ENCODE measurements at regions not wholly inside any gene's neighbourhood (a gene's known extent, or its start where the extent isn't known, plus 50 kb on each side); places are given as distances from the start of the nearest gene placed in this dataset.
A peak's percentile ranks its signal among the peaks of the same experiment; 100 is the strongest.

- DNase-seq, result no peak
- peaks cover 0 to 10% (median 6%) of the 10 kb centered on the region in 8 donors for H3K9me3 Mint-ChIP-seq
- Histone ChIP-seq H3K36me3 (ENCODE audit: insufficient read depth, low read length) (no peaks in the 10 kb centered on the region), H3K4me3 (ENCODE audit: low read length in 2 of 2) (no peak overlapping the region), H3K9me3 (ENCODE audit: control insufficient read depth in 1 of 2, low read length in 2 of 2) (no peaks in the 10 kb centered on the region), H3K4me1 (ENCODE audit: insufficient read depth, low read length) (no peaks in the 10 kb centered on the region), H3K27ac (ENCODE audit: low read depth, low read length) (no peak overlapping the region), H3K27me3 (ENCODE audit: insufficient read depth, low read length) (no peaks in the 10 kb centered on the region)
- no peaks in the 10 kb centered on the region for H3K36me3 Mint-ChIP-seq
- ChIA-PET CTCF (ENCODE audit: partially characterized antibody) (no interaction called here), POLR2A (ENCODE audit: partially characterized antibody) (no interaction called here)
- H3K4me3 Mint-ChIP-seq, result no peak overlapping the region
- no peaks in the 10 kb centered on the region for H3K4me1 Mint-ChIP-seq
- no peaks in the 10 kb centered on the region for H3K27me3 Mint-ChIP-seq
- no peak overlapping the region for H3K27ac Mint-ChIP-seq
- intact Hi-C loops (cut with micrococcal nuclease), result no loop called here
Observed at GRCh38 chr4:157741642-157742041, 431.2 kb downstream of the GASK1B start.

- peaks cover 0 to 14% (median 0%) of the 10 kb centered on the region in 8 donors for H3K9me3 Mint-ChIP-seq
- H3K4me3 Mint-ChIP-seq, result no peak overlapping the region
- Histone ChIP-seq H3K36me3 (ENCODE audit: insufficient read depth, low read length) (no peaks in the 10 kb centered on the region), H3K4me1 (ENCODE audit: insufficient read depth, low read length) (no peaks in the 10 kb centered on the region), H3K4me3 (ENCODE audit: low read length in 2 of 2) (no peak overlapping the region), H3K9me3 (ENCODE audit: control insufficient read depth in 1 of 2, low read length in 2 of 2) (no peaks in the 10 kb centered on the region), H3K27ac (ENCODE audit: low read depth, low read length) (no peak overlapping the region), H3K27me3 (ENCODE audit: insufficient read depth, low read length) (no peaks in the 10 kb centered on the region)
- no peaks in the 10 kb centered on the region for H3K4me1 Mint-ChIP-seq
- intact Hi-C loops (cut with micrococcal nuclease), result no loop called here
- no peak for DNase-seq
- H3K27ac Mint-ChIP-seq, result no peak overlapping the region
- CTCF ChIA-PET (ENCODE audit: partially characterized antibody), result no interaction called here
- POLR2A ChIA-PET (ENCODE audit: partially characterized antibody), result no interaction called here
- H3K27me3 Mint-ChIP-seq, result no peaks in the 10 kb centered on the region
- H3K36me3 Mint-ChIP-seq, result no peaks in the 10 kb centered on the region
Observed at GRCh38 chr4:157739242-157739641, 433.6 kb downstream of the GASK1B start.

GRCh38 chr4:157728215-157728614, 444.6 kb downstream of the GASK1B start:
- H3K36me3 Mint-ChIP-seq, result no peaks in the 10 kb centered on the region
- H3K27ac Mint-ChIP-seq, result no peak overlapping the region
- no peak overlapping the region for H3K4me3 Mint-ChIP-seq
- ChIA-PET CTCF (ENCODE audit: partially characterized antibody) (no interaction called here), POLR2A (ENCODE audit: partially characterized antibody) (no interaction called here)
- Histone ChIP-seq H3K4me3 (ENCODE audit: low read length in 2 of 2) (no peak overlapping the region), H3K9me3 (ENCODE audit: control insufficient read depth in 1 of 2, low read length in 2 of 2) (no peaks in the 10 kb centered on the region), H3K36me3 (ENCODE audit: insufficient read depth, low read length) (no peaks in the 10 kb centered on the region), H3K27ac (ENCODE audit: low read depth, low read length) (no peak overlapping the region), H3K4me1 (ENCODE audit: insufficient read depth, low read length) (no peaks in the 10 kb centered on the region), H3K27me3 (ENCODE audit: insufficient read depth, low read length) (no peaks in the 10 kb centered on the region)
- no peak for DNase-seq
- H3K9me3 Mint-ChIP-seq, result peaks cover 2 to 19% (median 7%) of the 10 kb centered on the region in 8 donors
- intact Hi-C loops (cut with micrococcal nuclease), result no loop called here
- no peaks in the 10 kb centered on the region for H3K4me1 Mint-ChIP-seq
- no peaks in the 10 kb centered on the region for H3K27me3 Mint-ChIP-seq

GRCh38 chr4:157727163-157727562, 445.7 kb downstream of the GASK1B start:
- POLR2A ChIA-PET (ENCODE audit: partially characterized antibody), result no interaction called here

GRCh38 chr4:157722146-157722545, 450.7 kb downstream of the GASK1B start:
- Histone ChIP-seq H3K4me3 (ENCODE audit: low read length in 2 of 2) (no peak overlapping the region), H3K27me3 (ENCODE audit: insufficient read depth, low read length) (no peaks in the 10 kb centered on the region), H3K4me1 (ENCODE audit: insufficient read depth, low read length) (no peaks in the 10 kb centered on the region), H3K36me3 (ENCODE audit: insufficient read depth, low read length) (no peaks in the 10 kb centered on the region), H3K27ac (ENCODE audit: low read depth, low read length) (no peak overlapping the region), H3K9me3 (ENCODE audit: control insufficient read depth in 1 of 2, low read length in 2 of 2) (no peaks in the 10 kb centered on the region)
- ChIA-PET POLR2A (ENCODE audit: partially characterized antibody) (no interaction called here), CTCF (ENCODE audit: partially characterized antibody) (no interaction called here)
- Mint-ChIP-seq H3K4me3 (no peak overlapping the region), H3K9me3 (peaks cover 0 to 22% (median 8%) of the 10 kb centered on the region in 8 donors), H3K36me3 (no peaks in the 10 kb centered on the region), H3K27ac (no peak overlapping the region), H3K27me3 (no peaks in the 10 kb centered on the region), H3K4me1 (no peaks in the 10 kb centered on the region)
- intact Hi-C loops (cut with micrococcal nuclease), result no loop called here
- no peak for DNase-seq

More at GRCh38 chr4:157727163-157727562, 445.7 kb downstream of the GASK1B start:
- CTCF ChIA-PET (ENCODE audit: partially characterized antibody), result no interaction called here
- no peaks in the 10 kb centered on the region for H3K4me1 ChIP-seq (ENCODE audit: insufficient read depth, low read length)
- H3K27ac ChIP-seq (ENCODE audit: low read depth, low read length), result no peak overlapping the region
- no peaks in the 10 kb centered on the region for H3K27me3 ChIP-seq (ENCODE audit: insufficient read depth, low read length)
- H3K27ac Mint-ChIP-seq, result no peak overlapping the region
- no peaks in the 10 kb centered on the region for H3K4me1 Mint-ChIP-seq
- no peak overlapping the region for H3K4me3 ChIP-seq (ENCODE audit: low read length in 2 of 2)
- intact Hi-C loops (cut with micrococcal nuclease), result no loop called here
- H3K27me3 Mint-ChIP-seq, result no peaks in the 10 kb centered on the region
- no peak overlapping the region for H3K4me3 Mint-ChIP-seq
- no peaks in the 10 kb centered on the region for H3K36me3 ChIP-seq (ENCODE audit: insufficient read depth, low read length)
- H3K9me3 Mint-ChIP-seq, result peaks cover 0 to 19% (median 7%) of the 10 kb centered on the region in 8 donors
- DNase-seq, result no peak
- H3K36me3 Mint-ChIP-seq, result no peaks in the 10 kb centered on the region
- no peaks in the 10 kb centered on the region for H3K9me3 ChIP-seq (ENCODE audit: control insufficient read depth in 1 of 2, low read length in 2 of 2)

GRCh38 chr4:157713342-157713741, 459.5 kb downstream of the GASK1B start:
- intact Hi-C loops (cut with micrococcal nuclease), result no loop called here
- Mint-ChIP-seq H3K4me3 (no peak overlapping the region), H3K36me3 (no peaks in the 10 kb centered on the region), H3K4me1 (no peaks in the 10 kb centered on the region), H3K9me3 (peaks cover 0 to 6% (median 4%) of the 10 kb centered on the region in 8 donors), H3K27me3 (no peaks in the 10 kb centered on the region), H3K27ac (peak overlapping the region in 1 of 7 donors; percentile 44)
- Histone ChIP-seq H3K36me3 (ENCODE audit: insufficient read depth, low read length) (no peaks in the 10 kb centered on the region), H3K4me3 (ENCODE audit: low read length in 2 of 2) (no peak overlapping the region), H3K27ac (ENCODE audit: low read depth, low read length) (no peak overlapping the region), H3K9me3 (ENCODE audit: control insufficient read depth in 1 of 2, low read length in 2 of 2) (no peaks in the 10 kb centered on the region), H3K4me1 (ENCODE audit: insufficient read depth, low read length) (no peaks in the 10 kb centered on the region), H3K27me3 (ENCODE audit: insufficient read depth, low read length) (no peaks in the 10 kb centered on the region)
- ChIA-PET CTCF (ENCODE audit: partially characterized antibody) (no interaction called here), POLR2A (ENCODE audit: partially characterized antibody) (no interaction called here)
- peak in 1 of 5 donors; percentile 22 for DNase-seq

- intact Hi-C loops (cut with micrococcal nuclease), result no loop called here
- peaks cover 0 to 8% (median 3%) of the 10 kb centered on the region in 8 donors for H3K9me3 Mint-ChIP-seq
- no peak overlapping the region for H3K27ac ChIP-seq (ENCODE audit: low read depth, low read length)
- DNase-seq, result no peak
- H3K9me3 ChIP-seq (ENCODE audit: control insufficient read depth in 1 of 2, low read length in 2 of 2), result no peaks in the 10 kb centered on the region
- H3K36me3 ChIP-seq (ENCODE audit: insufficient read depth, low read length), result no peaks in the 10 kb centered on the region
- H3K36me3 Mint-ChIP-seq, result no peaks in the 10 kb centered on the region
- CTCF ChIA-PET (ENCODE audit: partially characterized antibody), result no interaction called here
- POLR2A ChIA-PET (ENCODE audit: partially characterized antibody), result no interaction called here
- no peaks in the 10 kb centered on the region for H3K27me3 Mint-ChIP-seq
- no peaks in the 10 kb centered on the region for H3K4me1 Mint-ChIP-seq
- H3K4me3 Mint-ChIP-seq, result no peak overlapping the region
- H3K27ac Mint-ChIP-seq, result no peak overlapping the region
- H3K27me3 ChIP-seq (ENCODE audit: insufficient read depth, low read length), result no peaks in the 10 kb centered on the region
- no peaks in the 10 kb centered on the region for H3K4me1 ChIP-seq (ENCODE audit: insufficient read depth, low read length)
- no peak overlapping the region for H3K4me3 ChIP-seq (ENCODE audit: low read length in 2 of 2)
Observed at GRCh38 chr4:157706155-157706554, 466.7 kb downstream of the GASK1B start.

GRCh38 chr4:157702831-157703230, 470.0 kb downstream of the GASK1B start:
- no peaks in the 10 kb centered on the region for H3K36me3 ChIP-seq (ENCODE audit: insufficient read depth, low read length)
- no peaks in the 10 kb centered on the region for H3K27me3 ChIP-seq (ENCODE audit: insufficient read depth, low read length)
- ChIA-PET CTCF (ENCODE audit: partially characterized antibody) (no interaction called here), POLR2A (ENCODE audit: partially characterized antibody) (no interaction called here)
- Mint-ChIP-seq H3K27ac (no peak overlapping the region), H3K27me3 (no peaks in the 10 kb centered on the region), H3K4me3 (no peak overlapping the region), H3K4me1 (no peaks in the 10 kb centered on the region), H3K9me3 (peaks cover 0 to 9% (median 3%) of the 10 kb centered on the region in 8 donors), H3K36me3 (no peaks in the 10 kb centered on the region)
- no peak for DNase-seq
- H3K9me3 ChIP-seq (ENCODE audit: control insufficient read depth in 1 of 2, low read length in 2 of 2), result no peaks in the 10 kb centered on the region
- no peak overlapping the region for H3K4me3 ChIP-seq (ENCODE audit: low read length in 2 of 2)
- no peaks in the 10 kb centered on the region for H3K4me1 ChIP-seq (ENCODE audit: insufficient read depth, low read length)
- intact Hi-C loops (cut with micrococcal nuclease), result no loop called here
- H3K27ac ChIP-seq (ENCODE audit: low read depth, low read length), result no peak overlapping the region
